Left forelimb (tissue), 1 donor: ENCODE measurements at regions not wholly inside any gene's neighbourhood (a gene's known extent, or its start where the extent isn't known, plus 50 kb on each side); places are given as distances from the start of the nearest gene placed in this dataset.

Experiments
- DNase-seq: peaks from one replicate; pipeline ENCODE4 v3.0.0-alpha.2; 2018; ENCODE audit warnings: low spot score

DNA sequence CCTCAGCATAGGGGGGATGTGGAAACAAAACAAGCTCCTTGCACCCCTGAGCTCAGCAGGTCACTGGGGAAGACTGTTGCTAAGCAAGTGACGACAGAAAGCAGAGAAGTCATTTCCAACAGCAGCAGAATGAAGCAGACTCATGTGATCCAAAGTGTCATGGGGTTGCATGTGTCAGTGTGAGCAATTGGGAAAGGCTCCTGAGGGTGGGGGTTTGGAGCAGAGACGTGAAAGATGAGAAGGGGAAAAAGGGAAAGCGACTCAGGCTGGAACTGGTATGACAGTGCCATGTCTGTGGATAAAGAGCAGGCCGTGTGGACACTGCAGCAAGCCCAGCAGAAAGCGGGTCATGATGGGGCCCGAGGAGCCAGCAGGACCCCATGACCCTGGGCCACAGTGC lies 363.9 kb downstream of the PREX1 start:
- DNase-seq = no peak

DNA sequence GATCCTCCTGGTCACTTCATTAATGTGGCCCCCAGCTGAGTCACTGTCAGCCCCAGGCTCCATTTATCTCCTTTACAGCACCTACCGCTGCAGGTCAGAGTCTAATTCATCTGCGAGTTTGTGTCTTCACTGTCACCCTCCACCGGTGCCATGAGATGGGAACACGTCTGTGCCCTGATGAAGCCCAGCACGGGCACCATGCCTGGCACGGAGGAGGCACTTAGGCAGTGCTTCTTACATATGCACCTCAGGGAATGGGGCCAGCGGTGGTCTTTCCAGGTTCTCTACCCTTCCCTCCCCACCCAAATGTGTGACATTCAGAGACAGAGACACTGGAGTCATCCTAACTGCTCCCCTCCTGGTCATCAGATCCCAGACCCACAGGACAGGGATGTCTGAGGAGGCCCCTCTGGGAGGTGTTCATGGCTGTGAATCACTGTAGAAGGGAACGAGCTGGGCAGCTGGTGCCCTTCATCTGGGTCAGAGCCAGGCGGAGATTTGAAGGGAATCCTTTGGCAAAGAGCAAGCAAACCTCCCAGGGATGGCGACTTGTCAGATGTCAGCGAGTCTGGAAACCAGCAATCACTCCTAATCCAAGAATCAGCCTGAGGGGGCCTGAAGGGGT lies 364.6 kb downstream of the PREX1 start:
- no peak for DNase-seq

DNA sequence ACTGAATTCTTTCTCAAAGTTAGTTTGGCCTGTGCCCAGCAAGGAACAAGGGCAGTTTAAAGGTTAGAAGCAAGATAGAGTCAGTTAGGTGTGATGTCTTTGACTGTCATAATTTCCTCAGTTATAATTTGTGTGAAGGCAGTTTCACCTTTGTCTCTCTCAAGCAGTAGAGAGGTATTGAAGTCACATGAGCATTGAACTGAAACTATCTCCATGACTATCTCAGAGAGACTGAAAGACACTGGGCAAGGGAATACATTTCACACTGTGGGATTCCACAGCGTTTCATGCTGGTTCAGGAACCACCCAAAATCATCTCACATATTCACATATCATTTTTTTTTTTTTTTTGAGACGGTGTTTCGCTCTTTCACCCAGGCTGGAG lies 366.1 kb downstream of the PREX1 start:
- no peak for DNase-seq

DNA sequence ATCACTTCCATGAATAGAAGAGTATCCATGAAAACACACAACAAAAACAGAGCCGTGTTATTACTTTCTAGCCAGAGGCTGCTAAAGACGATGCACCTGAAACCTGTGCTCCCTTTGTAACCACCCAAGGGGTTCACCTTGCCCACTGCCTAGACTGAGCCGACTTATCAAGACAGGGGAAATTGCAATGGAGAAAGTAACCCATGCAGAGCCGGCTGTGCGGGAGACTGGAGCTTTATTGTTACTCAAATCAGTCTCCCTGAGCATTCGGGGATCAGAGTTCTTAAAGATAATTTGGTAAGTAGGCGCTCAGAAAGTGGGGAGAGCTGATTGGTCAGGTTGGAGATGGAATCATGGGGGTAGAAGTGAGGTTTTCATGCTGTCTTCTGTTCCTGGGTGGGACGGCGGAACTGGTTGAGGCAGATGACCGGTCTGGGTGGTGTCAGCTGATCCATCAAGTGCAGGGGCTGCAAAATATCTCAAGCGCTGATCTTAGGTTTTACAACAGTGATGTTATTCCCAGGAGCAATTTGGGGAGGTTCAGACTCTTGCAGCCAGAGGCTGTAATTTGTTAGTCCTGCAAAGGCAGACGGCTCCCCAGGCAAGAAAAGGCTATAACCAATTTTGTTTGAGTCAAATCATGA lies 366.6 kb downstream of the PREX1 start:
- DNase-seq = no peak

DNA sequence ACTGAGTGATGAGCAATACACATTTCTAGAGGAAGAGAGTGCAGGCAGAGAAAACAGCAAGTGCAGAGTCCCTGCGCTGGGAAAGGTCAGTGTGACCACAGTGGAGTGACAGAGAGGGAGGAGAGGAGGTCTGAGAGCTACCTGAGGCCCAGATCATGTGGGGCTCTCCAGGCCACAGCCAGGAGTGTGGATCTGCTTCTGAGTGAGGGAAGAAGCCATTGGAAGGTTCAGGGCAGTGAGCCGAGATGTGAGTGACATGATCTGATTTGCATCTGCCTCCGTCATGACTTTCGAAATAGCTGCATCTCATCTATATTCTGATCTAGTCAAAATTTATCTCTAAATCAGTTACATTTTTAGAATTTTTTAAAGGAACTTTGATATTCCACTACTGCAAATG lies 367.1 kb downstream of the PREX1 start:
- DNase-seq = no peak

DNA sequence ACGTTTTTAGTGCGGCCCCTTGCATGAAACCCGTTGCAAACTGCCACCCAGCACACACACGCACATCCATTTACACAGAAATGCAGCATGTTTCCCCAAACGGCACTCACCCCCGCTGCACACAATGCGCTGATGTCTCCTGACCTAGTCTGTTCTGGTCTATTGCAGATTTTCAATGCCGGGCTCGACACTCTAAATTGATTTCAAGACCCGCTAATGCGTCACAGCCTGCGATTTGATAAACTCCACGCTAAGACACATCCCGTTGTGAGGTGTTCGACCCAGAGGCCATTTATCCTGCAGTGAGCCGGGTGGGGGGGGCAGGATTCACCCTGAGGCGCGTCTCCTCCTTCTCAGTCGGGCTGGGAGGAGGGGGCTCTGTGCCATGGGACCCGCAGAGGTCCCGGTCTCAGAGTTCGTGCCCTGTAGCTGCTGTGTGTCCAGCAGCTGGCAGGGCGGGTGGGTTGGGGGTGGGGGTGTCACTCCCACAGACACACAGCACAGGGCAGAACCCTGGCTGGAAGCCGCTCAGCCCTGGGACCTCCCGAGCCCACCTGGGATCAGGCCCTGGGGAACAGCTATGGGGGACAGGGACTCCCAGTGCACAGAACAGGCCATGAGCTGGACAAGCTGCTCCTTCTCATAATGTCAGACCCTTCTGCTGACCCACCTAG lies 367.9 kb downstream of the PREX1 start:
- DNase-seq = no peak

DNA sequence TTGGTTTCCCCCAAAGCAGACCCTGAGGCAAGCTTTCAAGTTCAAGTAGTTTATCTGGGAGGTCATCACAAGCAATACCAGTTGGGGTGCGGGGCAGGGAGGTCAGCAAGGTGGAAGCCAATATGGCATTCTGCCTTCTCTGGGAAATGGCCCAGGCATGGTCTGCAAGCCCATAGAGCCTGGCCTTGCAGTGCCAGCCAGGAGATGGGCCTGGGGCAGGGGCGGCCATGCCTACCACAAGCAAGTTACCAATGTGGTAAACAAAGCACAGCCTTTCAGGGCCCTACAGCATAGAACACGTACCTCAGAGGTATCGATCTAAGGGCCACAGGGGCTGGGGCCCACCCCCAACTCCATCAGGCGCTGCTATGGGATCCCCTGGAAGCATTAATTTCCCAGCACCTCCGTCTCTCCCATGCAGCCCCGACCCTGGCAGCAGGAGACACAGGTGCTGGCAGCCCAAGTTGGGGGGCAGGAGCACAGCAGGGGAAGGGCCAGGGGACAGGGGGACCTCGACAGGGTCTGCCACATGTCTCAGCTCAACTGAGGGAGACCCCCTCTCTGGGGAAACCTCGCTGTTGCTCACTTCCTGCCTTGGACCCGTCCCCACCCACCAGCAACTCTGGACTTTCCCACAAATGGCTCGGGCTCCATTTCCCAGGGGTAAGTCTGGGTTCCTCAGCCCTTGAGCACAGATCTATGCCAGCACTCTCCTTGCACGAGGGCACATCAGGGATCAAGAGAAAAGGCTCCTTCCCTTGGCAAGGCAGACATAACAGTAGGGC lies 369.0 kb downstream of the PREX1 start:
- no peak for DNase-seq

DNA sequence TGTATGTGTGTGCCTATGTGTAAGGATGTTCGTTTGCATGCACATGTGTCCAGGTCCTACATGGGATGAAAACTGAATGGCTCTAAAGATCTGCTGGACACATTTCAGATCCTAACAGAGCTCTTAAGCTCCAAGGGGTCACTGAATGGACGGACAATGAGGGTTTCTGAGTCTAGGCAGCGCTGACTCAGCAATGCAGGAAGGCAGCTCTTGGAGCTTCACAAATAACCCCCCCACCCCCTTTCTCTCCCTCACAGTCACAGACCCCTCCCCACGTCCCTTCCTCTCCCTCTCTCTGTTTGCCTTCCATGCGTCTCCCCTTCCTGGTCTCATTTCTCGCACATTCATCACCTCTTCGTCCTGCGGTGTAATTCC lies 369.8 kb downstream of the PREX1 start:
- no peak for DNase-seq

DNA sequence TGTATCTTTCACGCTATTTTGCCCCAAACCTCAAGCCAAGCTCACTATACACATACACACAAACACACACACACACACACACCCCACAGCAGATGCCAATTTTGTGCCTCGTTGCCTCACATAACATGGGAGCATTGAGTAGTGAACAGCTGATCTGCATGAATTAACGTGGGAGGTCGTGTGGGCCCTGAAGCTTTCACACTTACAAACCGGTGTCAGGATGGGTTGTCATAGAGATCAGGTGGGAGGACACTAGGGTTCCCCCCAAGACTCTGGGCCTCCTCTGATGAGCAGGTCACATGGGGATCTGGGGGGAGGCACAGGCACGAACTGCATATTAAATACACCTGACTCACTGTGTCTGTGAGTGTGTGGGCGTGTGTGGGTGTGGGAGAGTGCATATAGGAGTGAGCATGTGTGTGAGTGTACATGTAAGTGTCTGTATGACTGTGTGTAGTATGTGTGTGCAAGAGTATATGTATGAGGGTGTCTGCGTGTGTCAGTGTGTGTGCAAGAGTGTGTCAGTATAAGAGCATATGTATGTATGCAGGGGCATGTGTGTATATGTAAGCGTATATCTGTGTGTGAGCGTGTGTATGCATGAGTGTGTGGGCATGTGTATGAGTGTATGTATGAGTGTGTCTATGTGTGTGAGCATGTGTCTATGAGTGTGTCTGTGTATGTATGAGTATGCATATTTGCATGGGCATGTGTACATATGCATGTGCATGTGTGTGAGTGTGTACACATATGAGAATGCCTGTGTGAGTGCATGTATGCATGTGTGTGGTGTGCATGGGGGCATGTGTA lies 370.4 kb downstream of the PREX1 start:
- no peak for DNase-seq

DNA sequence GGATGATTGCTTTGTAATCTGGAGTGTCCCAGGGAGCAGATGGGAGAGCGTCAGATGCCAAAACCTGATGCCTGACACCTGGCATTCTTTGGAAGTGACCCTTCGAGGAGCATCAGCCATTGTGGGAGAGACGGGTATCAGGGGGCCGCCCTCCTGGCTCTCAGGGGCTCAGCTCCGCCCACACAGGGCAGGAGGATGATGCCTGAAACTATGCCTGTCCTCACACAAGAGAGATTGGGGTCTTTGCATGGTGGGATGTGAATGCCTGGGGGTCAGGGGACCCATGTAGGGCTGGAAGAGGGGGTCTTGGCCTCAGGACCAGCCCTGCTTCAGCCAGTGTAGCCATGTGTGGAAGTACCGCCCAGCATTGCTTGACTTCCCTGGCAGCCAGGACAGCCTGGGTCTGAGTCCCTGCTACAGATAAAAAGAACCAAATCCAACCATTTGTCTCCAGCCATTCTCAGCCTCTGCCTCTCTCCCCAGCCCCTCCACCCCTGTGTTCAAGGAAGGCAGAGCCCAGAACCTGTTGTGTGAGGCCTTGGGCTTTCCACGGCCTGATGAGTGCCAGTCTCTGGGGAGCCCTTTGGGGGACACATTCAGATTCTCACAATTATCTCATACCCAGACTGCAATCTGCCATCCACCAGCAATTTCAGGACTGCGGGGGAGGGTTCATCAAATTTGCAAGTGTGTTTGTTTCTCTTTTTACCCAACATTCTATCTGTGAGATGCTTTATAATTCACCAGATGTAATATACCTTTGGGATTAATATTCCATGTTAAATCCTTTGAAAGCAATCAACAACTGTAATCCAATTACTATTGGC lies 371.2 kb downstream of the PREX1 start:
- DNase-seq = no peak

DNA sequence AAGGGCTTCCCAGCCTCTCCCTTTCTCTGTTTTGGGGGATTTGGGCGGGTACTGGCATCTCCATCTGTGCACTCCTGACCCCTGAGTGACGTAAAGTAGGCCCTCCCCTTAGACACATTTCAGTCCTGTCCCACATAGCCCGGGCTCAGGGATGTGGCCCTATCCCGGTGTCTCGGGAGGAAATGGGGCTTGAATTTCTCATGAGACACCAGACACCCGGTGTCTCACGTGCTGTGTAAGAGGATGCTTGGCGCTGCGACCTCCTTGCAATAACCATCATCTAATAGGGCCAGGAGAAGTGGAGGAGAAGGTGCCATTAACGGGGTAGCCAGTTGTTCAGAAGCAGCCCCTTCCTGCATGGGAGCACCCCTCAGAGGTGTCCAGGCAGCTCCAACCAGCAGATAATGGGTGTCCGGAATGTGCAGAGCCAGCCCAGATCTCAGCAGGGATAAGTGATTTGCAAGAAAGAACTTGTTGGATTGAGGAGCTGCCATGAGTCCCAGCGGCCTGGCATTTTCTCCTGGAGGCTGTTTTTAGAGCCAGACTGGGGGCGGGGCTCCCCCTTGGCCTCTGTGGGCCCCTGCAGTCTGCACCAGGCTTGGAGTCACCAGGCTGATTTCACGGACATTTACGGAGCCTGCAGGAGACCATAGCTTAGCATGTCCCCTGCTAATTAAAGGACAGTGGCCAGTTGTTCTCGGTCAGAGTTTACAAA lies 372.0 kb downstream of the PREX1 start:
- no peak for DNase-seq

DNA sequence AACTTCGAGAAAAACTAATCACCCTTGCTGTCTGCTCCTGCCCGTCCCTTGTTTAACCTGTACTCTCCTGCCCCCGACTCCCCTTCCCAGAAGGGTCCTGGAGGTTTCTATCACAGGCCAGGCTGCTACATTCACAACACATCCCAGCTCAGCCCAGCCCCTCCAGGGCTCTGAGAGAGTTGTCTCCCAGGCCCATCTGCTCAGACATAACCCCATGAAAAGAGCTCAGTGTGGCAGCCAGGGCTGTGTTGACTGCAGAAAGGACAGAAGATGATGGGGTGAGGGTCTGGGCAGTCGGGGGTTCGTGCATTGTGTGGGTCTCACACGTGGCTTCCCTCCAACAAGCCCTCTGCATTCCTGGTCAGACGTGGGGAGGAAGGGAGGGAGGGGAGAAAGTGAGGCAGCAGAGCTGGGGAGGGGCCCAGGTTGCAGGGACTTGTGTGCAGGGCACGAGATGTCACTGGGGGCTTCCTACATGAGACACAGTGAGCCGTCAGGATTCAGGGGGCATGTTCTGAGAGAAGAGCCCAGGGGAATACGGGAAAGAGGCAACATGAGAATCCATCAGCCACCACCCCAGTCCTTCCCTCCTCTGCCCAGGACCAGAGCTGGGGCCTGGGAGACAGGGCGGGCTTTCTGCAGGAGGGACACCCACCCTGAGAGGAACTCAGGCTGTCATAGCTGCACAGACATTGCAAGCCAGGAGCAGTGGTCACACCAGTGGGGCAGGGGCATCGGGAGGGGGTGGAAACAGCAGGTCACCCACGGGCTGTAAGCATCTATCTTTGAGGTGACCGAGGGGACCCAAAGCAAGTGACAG lies 372.9 kb downstream of the PREX1 start:
- DNase-seq = no peak

DNA sequence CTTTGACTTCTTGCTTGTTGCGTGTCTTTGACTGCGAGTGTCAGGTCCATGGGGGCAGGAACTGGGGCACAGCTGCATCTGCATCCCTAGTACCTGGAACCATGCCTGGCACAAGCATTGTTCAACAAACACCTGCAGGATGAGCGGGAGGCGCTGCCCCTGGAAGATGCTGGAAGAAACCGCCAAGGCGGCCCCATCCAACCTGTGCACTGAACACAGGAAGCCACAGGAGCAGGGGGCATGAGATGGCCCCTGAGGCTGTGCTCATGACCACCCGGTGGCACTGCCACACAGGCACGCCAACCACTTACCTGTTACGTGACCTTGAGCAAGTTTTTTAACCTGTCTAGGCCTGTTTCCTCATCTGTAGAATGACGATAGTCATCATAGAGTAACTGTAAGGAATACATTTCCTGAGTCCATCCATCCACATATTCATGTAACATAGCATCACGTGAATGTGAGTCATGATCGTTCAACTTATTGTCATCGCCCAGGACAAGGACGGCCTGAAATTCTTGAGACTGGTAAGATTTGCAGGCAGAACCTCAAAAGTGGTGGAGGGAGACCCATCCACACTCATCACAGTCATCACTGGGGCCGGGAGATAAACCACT lies 374.2 kb downstream of the PREX1 start:
- no peak for DNase-seq

DNA sequence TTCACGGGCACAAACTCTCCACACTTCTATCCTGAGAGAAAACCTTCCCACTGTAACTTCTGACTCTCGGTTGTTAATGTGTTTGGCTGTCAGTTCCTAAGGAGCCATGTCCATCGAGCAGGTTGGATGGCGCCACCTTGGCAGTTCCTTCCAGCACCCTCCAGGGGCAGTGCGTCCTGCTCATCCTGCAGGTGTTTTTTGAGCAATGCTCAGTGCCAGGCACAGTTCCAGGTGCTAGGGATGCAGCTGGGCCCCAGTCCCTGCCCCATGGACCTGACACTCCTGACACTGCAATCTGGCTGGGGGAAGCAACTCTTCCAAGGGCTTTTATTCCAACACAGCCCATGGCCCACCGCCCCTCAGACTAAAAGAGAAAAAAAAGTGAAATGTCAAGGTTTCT lies 376.4 kb downstream of the PREX1 start:
- DNase-seq = no peak

DNA sequence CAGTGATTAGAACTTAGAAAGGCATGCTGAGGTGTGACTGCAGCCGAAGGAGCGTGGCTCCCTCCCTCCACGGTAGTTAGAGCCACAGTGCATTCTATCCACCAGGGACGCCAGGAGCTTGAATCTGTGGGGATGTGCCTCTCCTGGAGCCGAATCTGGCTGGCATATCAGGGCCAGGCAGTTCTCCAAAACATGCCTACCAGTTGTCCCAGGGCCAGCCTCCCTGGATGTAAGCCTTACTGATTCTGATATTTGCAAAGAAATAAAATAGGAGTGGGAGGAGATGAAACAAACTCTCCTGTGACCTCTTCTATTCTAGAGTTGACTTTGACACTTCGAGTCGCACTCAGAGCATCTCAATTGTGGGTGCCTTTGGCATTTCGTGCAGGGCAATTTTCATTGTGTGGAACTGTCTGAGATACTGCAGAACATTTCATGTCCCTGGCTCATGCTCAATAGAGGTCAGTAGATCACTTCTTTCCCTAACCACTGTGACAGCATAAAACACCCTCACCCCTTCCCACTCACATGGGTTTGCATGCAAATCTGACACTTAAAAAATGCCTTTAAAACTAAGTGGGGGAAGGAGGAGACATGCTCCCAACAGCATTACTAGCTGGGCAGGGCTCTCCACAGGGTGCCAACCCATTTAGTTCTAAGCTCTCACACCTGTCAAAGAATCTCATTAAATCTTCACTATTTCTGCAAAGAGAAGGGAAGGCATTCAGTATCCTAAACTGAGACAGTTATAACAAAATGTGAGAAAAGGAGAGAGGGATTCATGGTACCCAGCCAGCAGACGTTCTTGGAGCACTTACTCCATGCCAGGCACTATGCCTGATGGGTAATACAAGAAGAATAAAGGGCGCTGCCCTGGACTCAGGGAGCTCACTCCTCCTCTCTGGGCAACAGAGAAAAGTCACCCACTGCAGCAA lies 378.9 kb downstream of the PREX1 start:
- DNase-seq = no peak

DNA sequence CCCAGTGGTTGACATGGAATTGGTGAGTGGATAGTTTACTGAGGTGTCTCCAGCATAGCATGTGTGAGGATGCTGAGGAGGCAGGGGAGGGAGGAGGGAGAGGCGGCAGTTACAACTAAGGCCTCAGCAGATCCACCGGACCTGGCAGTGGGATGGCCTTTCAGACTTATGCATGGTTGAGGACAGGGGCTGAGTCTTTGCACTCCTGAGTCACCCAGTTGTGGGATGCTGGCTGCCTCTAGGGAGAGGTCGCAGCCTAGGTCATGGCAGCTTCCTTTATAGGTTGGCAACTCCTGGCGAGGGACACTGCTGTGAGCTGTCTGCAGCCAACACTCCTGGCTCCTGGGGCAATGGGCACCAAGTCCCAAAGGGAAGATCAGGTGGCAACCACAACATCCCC lies 380.3 kb downstream of the PREX1 start:
- DNase-seq = no peak

DNA sequence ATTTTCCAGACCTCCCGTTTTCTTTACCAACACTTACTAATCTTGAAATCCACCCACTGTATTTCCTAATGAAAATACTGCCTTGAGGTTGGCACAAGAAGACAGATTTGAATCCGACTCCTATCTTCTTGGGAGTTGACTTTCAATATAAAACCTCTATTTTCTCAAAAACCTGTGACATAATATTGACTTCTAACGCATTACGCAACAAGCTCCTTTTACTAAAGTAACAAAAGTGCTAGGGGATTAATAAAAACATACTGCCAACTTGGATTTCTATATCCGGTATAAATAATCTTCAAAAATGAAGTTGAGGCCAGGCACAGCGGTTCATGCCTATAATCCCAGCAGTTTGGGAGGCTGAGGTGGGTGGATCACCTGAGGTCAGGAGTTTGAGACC lies 382.0 kb downstream of the PREX1 start:
- no peak for DNase-seq

DNA sequence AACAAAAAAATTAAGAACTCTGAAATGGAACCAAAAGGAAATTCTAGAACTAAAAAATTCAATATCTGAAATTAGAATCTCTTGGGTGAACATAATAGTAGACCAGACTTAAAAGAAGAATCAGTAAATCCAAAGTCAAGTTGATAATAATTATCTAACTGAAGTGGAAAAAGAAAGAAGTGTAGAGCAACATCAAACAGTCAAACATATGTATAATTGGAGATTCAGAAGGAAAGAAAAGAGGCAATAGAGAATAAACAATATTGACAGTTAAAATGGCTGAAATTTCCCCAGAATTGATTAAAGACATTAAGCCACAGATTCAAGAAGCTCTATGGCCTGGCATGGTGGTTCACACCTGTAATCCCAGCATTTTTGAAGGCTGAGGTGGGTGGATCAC lies 383.6 kb downstream of the PREX1 start:
- no peak for DNase-seq
